ENCODE measurements at regions not wholly inside any gene's neighbourhood (a gene's known extent, or its start where the extent isn't known, plus 50 kb on each side); places are given as distances from the start of the nearest gene placed in this dataset.

- Mint-ChIP-seq H3K4me3 (no peak overlapping the region), H3K9me3 (ENCODE audit: insufficient read depth) (no peaks in the 10 kb centered on the region), H3K36me3 (ENCODE audit: low read depth) (no peaks in the 10 kb centered on the region), H3K27ac (no peak overlapping the region), H3K4me1 (ENCODE audit: low read depth) (no peaks in the 10 kb centered on the region), H3K27me3 (ENCODE audit: low read depth) (no peaks in the 10 kb centered on the region)
- no peak for DNase-seq
- no peak for ATAC-seq
- CTCF ChIA-PET, result no interaction called here
- POLR2A ChIA-PET, result no interaction called here
Measured at GRCh38 chr5:61919920-61920319, 386.1 kb upstream of the KIF2A start.

DNA sequence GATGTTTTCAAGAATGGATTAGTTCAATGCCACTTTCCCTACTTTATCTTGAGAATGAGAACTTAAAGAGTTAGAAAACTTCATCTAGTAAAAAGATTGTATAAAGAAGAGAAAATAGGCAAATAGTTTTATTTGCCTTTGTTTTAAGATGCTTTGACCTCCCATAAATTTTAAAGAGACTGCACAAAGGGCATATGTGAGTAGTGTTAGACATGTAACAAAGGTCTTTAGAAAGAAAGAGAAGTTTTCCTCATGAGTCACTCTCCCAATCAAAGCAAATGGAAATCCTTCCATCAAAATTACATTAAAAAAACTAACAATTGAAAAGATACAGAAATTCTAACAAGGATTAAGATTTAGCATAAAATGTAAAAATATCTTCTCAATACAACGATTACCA, 381.8 kb upstream of the KIF2A start:
- peaks cover 3% of the 10 kb centered on the region for H3K27me3 Mint-ChIP-seq (ENCODE audit: low read depth)
- ChIA-PET POLR2A (no interaction called here), CTCF (no interaction called here)
- no peaks in the 10 kb centered on the region for H3K4me1 Mint-ChIP-seq (ENCODE audit: low read depth)
- DNase-seq (no peak), ATAC-seq (no peak)
- H3K4me3 Mint-ChIP-seq, result no peak overlapping the region
- no peaks in the 10 kb centered on the region for H3K36me3 Mint-ChIP-seq (ENCODE audit: low read depth)
- no peak overlapping the region for H3K27ac Mint-ChIP-seq
- no peaks in the 10 kb centered on the region for H3K9me3 Mint-ChIP-seq (ENCODE audit: insufficient read depth)

- no peak for ATAC-seq
- no peak for DNase-seq
- POLR2A ChIA-PET, result no interaction called here
- Mint-ChIP-seq H3K27me3 (ENCODE audit: low read depth) (peaks cover 3% of the 10 kb centered on the region), H3K9me3 (ENCODE audit: insufficient read depth) (no peaks in the 10 kb centered on the region), H3K36me3 (ENCODE audit: low read depth) (no peaks in the 10 kb centered on the region), H3K27ac (no peak overlapping the region), H3K4me1 (ENCODE audit: low read depth) (no peaks in the 10 kb centered on the region), H3K4me3 (no peak overlapping the region)
- CTCF ChIA-PET, result no interaction called here
Measured at GRCh38 chr5:61926911-61927310, 379.1 kb upstream of the KIF2A start.

- CTCF ChIA-PET, result no interaction called here
Measured at GRCh38 chr5:61931236-61931635, 374.8 kb upstream of the KIF2A start.

GRCh38 chr5:61933787-61934626, 372.0 kb upstream of the KIF2A start:
- no peaks in the 10 kb centered on the region for H3K9me3 Mint-ChIP-seq (ENCODE audit: insufficient read depth)
- no peak overlapping the region for H3K4me3 Mint-ChIP-seq
- no peak overlapping the region for H3K27ac Mint-ChIP-seq
- no peaks in the 10 kb centered on the region for H3K27me3 Mint-ChIP-seq (ENCODE audit: low read depth)
- DNase-seq (no peak), ATAC-seq (no peak)
- CTCF ChIA-PET, result no interaction called here
- POLR2A ChIA-PET, result no interaction called here
- H3K4me1 Mint-ChIP-seq (ENCODE audit: low read depth), result no peaks in the 10 kb centered on the region
- no peaks in the 10 kb centered on the region for H3K36me3 Mint-ChIP-seq (ENCODE audit: low read depth)

More at GRCh38 chr5:61931236-61931635, 374.8 kb upstream of the KIF2A start:
- ATAC-seq (no peak), DNase-seq (no peak)
- Mint-ChIP-seq H3K27me3 (ENCODE audit: low read depth) (peaks cover under 1% of the 10 kb centered on the region), H3K27ac (no peak overlapping the region), H3K9me3 (ENCODE audit: insufficient read depth) (no peaks in the 10 kb centered on the region), H3K36me3 (ENCODE audit: low read depth) (no peaks in the 10 kb centered on the region), H3K4me1 (ENCODE audit: low read depth) (no peaks in the 10 kb centered on the region), H3K4me3 (no peak overlapping the region)
- POLR2A ChIA-PET, result no interaction called here

GRCh38 chr5:61941637-61942036, 364.4 kb upstream of the KIF2A start:
- no peak for ATAC-seq
- Mint-ChIP-seq H3K9me3 (ENCODE audit: insufficient read depth) (no peaks in the 10 kb centered on the region), H3K27me3 (ENCODE audit: low read depth) (no peaks in the 10 kb centered on the region), H3K4me1 (ENCODE audit: low read depth) (no peaks in the 10 kb centered on the region), H3K36me3 (ENCODE audit: low read depth) (no peaks in the 10 kb centered on the region), H3K4me3 (no peak overlapping the region), H3K27ac (no peak overlapping the region)
- ChIA-PET CTCF (no interaction called here), POLR2A (no interaction called here)
- no peak for DNase-seq

DNA sequence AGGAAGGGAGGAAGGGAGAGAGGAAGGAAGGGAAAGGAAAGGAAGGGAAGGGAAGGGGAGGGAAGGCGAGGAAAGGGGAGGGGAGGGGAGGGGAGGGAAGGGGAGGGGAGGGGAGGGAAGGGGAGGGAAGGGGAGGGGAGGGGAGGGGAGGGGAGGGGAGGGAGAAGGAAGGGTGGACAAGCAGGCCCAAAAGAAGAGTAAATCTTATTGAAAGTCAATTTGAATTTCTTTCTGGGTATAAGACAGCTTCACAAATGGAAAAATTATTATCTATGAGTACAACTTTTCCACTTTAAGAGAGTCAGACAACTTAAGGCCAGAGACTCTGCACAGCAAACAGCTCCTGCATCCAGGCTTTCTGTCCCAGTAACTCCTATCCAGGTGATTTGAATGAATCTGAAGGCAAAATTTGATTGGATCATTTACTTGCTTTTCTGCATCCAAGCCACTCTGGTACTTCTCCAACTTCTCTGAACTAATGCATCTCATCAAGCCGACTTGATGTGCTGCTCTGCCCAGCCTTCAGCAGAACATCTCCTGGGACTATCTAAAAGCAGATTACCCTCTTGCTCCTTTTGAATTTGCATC, 363.4 kb upstream of the KIF2A start:
- DNase-seq (no peak), ATAC-seq (no peak)
- Mint-ChIP-seq H3K27ac (no peak overlapping the region), H3K4me1 (ENCODE audit: low read depth) (no peaks in the 10 kb centered on the region), H3K36me3 (ENCODE audit: low read depth) (no peaks in the 10 kb centered on the region), H3K9me3 (ENCODE audit: insufficient read depth) (no peaks in the 10 kb centered on the region), H3K27me3 (ENCODE audit: low read depth) (no peaks in the 10 kb centered on the region), H3K4me3 (no peak overlapping the region)
- ChIA-PET POLR2A (no interaction called here), CTCF (no interaction called here)

GRCh38 chr5:61943713-61944112, 362.3 kb upstream of the KIF2A start:
- ChIA-PET CTCF (no interaction called here), POLR2A (no interaction called here)
- DNase-seq (no peak), ATAC-seq (no peak)
- no peaks in the 10 kb centered on the region for H3K4me1 Mint-ChIP-seq (ENCODE audit: low read depth)
- H3K27me3 Mint-ChIP-seq (ENCODE audit: low read depth), result no peaks in the 10 kb centered on the region
- H3K36me3 Mint-ChIP-seq (ENCODE audit: low read depth), result no peaks in the 10 kb centered on the region
- no peak overlapping the region for H3K4me3 Mint-ChIP-seq
- H3K9me3 Mint-ChIP-seq (ENCODE audit: insufficient read depth), result no peaks in the 10 kb centered on the region
- H3K27ac Mint-ChIP-seq, result no peak overlapping the region

DNA sequence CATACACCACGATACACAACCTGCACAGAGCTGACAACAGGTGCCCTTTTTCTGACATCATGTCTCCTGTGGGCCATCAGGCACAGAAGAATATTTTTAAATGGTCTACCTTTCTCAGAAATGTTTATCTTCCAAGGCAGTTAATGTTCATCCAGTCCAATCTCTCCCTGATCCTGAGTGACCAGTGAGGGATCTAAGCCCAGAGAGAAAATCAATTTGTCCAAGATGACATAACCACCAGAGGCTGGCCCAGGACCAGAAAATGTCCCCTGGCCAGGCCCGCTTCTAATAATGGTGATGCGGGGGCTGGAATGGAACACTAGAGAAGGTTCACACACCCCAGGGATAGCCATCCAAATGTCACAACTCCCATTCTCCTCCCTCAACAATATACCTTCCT, 357.9 kb upstream of the KIF2A start:
- H3K4me1 Mint-ChIP-seq (ENCODE audit: low read depth), result no peaks in the 10 kb centered on the region

DNA sequence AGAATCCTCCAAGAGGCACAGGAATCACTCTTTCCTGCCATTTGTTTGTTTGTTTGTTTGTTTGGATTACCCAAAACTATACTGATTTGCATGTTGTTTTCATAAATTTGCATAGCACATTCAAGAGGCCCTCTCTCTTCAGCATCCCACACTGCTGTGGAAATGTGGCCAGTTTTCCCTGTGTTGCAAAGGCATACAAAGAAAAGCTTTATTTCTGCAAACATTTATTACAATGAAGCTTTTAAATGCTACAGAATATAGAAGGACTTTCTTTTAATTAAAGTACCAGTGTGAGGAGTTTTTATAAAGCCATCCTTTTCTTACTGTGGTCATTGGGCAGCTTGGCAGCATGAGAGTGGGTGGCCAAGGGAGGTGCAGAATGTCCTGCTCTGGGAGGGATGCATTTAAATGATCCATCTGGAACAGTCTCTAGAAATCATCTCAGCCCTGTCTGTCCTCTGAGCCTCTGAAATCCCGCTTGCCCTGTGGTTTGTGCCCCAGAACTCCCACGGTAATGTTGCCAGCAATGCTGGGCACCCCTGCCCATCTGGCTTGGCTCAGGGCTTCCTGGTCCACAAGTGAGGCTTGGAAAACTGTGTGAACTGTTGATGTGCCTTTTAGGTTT, 356.8 kb upstream of the KIF2A start:
- CTCF ChIA-PET, result no interaction called here
- no peak for DNase-seq
- ATAC-seq, result no peak
- no peaks in the 10 kb centered on the region for H3K4me1 Mint-ChIP-seq (ENCODE audit: low read depth)
- no peak overlapping the region for H3K4me3 Mint-ChIP-seq
- H3K27me3 Mint-ChIP-seq (ENCODE audit: low read depth), result no peaks in the 10 kb centered on the region
- H3K27ac Mint-ChIP-seq, result no peak overlapping the region
- no peaks in the 10 kb centered on the region for H3K36me3 Mint-ChIP-seq (ENCODE audit: low read depth)
- H3K9me3 Mint-ChIP-seq (ENCODE audit: insufficient read depth), result no peaks in the 10 kb centered on the region
- POLR2A ChIA-PET, result no interaction called here

More for the DNA sequence above, 357.9 kb upstream of the KIF2A start:
- no peak overlapping the region for H3K27ac Mint-ChIP-seq
- H3K27me3 Mint-ChIP-seq (ENCODE audit: low read depth), result no peaks in the 10 kb centered on the region
- H3K4me3 Mint-ChIP-seq, result no peak overlapping the region
- ATAC-seq (no peak), DNase-seq (no peak)
- no peaks in the 10 kb centered on the region for H3K36me3 Mint-ChIP-seq (ENCODE audit: low read depth)
- CTCF ChIA-PET, result no interaction called here
- POLR2A ChIA-PET, result no interaction called here
- H3K9me3 Mint-ChIP-seq (ENCODE audit: insufficient read depth), result no peaks in the 10 kb centered on the region

DNA sequence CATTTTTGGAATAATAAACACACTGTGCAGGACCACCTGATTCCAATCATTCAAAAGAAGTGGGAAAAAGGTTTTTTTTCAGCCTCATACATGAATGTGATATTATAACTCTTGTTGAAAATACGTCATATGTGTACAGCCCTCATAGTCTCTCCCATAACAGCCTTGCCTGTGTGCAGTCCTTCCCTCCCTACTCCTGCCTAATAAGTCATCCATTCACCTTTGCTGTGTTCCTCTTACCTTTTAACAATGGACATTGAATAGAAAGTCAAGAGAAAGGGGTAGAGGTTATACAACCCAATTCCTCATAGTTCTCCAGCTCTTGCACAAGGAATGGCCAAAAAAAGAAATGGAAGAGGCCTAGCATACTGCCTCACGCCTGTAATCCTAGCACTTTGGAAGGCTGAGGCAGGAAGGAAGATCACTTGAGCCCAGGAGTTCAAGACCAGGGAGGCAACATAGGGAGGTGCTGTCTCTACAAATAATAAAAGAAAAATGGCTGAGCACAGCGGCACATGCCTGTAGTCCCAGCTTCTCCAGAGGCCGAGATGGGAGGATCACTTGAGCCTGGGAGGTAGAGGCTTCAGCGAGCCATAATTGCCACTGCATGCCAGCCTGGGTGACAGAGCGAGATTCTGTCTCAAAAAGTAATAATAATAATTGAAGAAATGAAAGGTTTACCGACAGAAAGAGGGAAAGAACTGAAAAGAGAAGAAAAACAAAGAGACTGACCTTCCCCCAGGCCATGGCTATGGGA, 356.1 kb upstream of the KIF2A start:
- no peaks in the 10 kb centered on the region for H3K27me3 Mint-ChIP-seq (ENCODE audit: low read depth)
- H3K27ac Mint-ChIP-seq, result no peak overlapping the region
- ATAC-seq (no peak), DNase-seq (no peak)
- POLR2A ChIA-PET, result no interaction called here
- no peaks in the 10 kb centered on the region for H3K36me3 Mint-ChIP-seq (ENCODE audit: low read depth)
- no peaks in the 10 kb centered on the region for H3K4me1 Mint-ChIP-seq (ENCODE audit: low read depth)
- CTCF ChIA-PET, result no interaction called here
- no peaks in the 10 kb centered on the region for H3K9me3 Mint-ChIP-seq (ENCODE audit: insufficient read depth)
- no peak overlapping the region for H3K4me3 Mint-ChIP-seq

GRCh38 chr5:61951295-61951694, 354.7 kb upstream of the KIF2A start:
- DNase-seq, result no peak
- H3K9me3 Mint-ChIP-seq (ENCODE audit: insufficient read depth), result no peaks in the 10 kb centered on the region

More at GRCh38 chr5:61951295-61951694, 354.7 kb upstream of the KIF2A start:
- H3K36me3 Mint-ChIP-seq (ENCODE audit: low read depth), result no peaks in the 10 kb centered on the region
- H3K4me1 Mint-ChIP-seq (ENCODE audit: low read depth), result no peaks in the 10 kb centered on the region
- no peak for ATAC-seq
- ChIA-PET CTCF (no interaction called here), POLR2A (no interaction called here)
- H3K27ac Mint-ChIP-seq, result no peak overlapping the region
- H3K4me3 Mint-ChIP-seq, result no peak overlapping the region
- H3K27me3 Mint-ChIP-seq (ENCODE audit: low read depth), result no peaks in the 10 kb centered on the region

Data from activated CD8-positive, alpha-beta T cell treated with anti-CD3 and anti-CD28 coated beads, Interleukin-2, amount 10 ng/mL, durations not matched to agents 7 days and 5 days (primary cell).